ENCODE measurements at regions not wholly inside any gene's neighbourhood (a gene's known extent, or its start where the extent isn't known, plus 50 kb on each side); places are given as distances from the start of the nearest gene placed in this dataset.

- H3K9me2 ChIP-seq (ENCODE audit: insufficient read depth): no peaks in the 10 kb centered on the region
- 41 to 42% methylated on average over 7 of the region's 7 CpGs for WGBS, 2 experiments (ENCODE audit: low coverage in 1 of 2, low lambda C conversion rate in 2 of 2, missing lambda C conversion rate in 2 of 2)
- DNase-seq: peak; percentile 93
- peaks cover 24% of the 10 kb centered on the region for H3K4me1 ChIP-seq (ENCODE audit: insufficient read depth)
- TF ChIP-seq EZH2phosphoT487 (IDR thresholded peaks at IDR 0.05; ENCODE audit: insufficient read depth, low read depth) (no peak), EZH2 (IDR thresholded peaks at IDR 0.05; ENCODE audit: insufficient read depth, poor library complexity, severe bottlenecking) (no peak)
- H3K27ac ChIP-seq: peak overlapping the region; percentile 97
- peak overlapping the region; percentile 84 for H3K9ac ChIP-seq
- H3K4me2 ChIP-seq (ENCODE audit: unreplicated experiment): peak overlapping the region; percentile 67
- no peaks in the 10 kb centered on the region for H3K9me3 ChIP-seq (ENCODE audit: low read depth)
- peaks cover 13% of the 10 kb centered on the region for H3F3A ChIP-seq (ENCODE audit: insufficient read depth)
- H3K4me3 ChIP-seq: peak overlapping the region; percentile 27; the same call in 1 of the 2 replicates
- H2AFZ ChIP-seq: peak overlapping the region; percentile 51
- H3K79me2 ChIP-seq (ENCODE audit: insufficient read depth): no peaks in the 10 kb centered on the region
- no peaks in the 10 kb centered on the region for H4K20me1 ChIP-seq (ENCODE audit: insufficient read depth)
- in situ Hi-C loops (cut with MboI): no loop called here
- H3K27me3 ChIP-seq (replicated peaks; ENCODE audit: insufficient read depth): no peaks in the 10 kb centered on the region
- H3K36me3 ChIP-seq (ENCODE audit: low read depth): no peaks in the 10 kb centered on the region
Measured at GRCh38 chr14:76926521-76927251, 100.5 kb downstream of the LRRC74A start.

DNA sequence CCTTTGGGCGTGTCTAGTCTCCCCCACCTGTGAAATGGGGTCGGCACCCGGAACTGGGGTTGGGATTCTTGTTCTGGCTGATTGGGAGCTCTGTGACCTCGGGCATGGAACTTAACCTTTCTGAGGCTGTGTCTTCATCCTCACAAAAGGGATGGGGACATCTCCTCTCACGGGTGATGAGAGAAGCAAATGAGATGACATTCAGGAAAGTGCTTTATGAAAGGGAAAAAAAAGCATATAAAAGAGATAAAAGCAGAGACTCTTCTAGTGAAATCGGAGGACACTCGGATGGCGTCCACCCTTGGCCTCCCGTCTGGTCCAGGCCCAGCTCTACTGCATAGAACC, 98.9 kb downstream of the LRRC74A start:
- Histone ChIP-seq H3K79me2 (ENCODE audit: insufficient read depth) (no peaks in the 10 kb centered on the region), H2AFZ (no peak overlapping the region), H3K9ac (no peak overlapping the region), H3K4me3 (no peak overlapping the region), H3K4me2 (ENCODE audit: unreplicated experiment) (no peak overlapping the region), H3F3A (ENCODE audit: insufficient read depth) (peaks cover 13% of the 10 kb centered on the region), H3K4me1 (ENCODE audit: insufficient read depth) (peaks cover 31% of the 10 kb centered on the region), H3K9me2 (ENCODE audit: insufficient read depth) (no peaks in the 10 kb centered on the region), H3K9me3 (ENCODE audit: low read depth) (no peaks in the 10 kb centered on the region), H3K36me3 (ENCODE audit: low read depth) (no peaks in the 10 kb centered on the region), H3K27me3 (replicated peaks; ENCODE audit: insufficient read depth) (no peaks in the 10 kb centered on the region), H4K20me1 (ENCODE audit: insufficient read depth) (no peaks in the 10 kb centered on the region), H3K27ac (no peak overlapping the region)
- in situ Hi-C loops (cut with MboI): no loop called here
- WGBS, 2 experiments (ENCODE audit: low coverage in 1 of 2, low lambda C conversion rate in 2 of 2, missing lambda C conversion rate in 2 of 2): 76 to 83% methylated on average over 9 of the region's 9 CpGs
- DNase-seq: no peak
- TF ChIP-seq EZH2 (IDR thresholded peaks at IDR 0.05; ENCODE audit: insufficient read depth, poor library complexity, severe bottlenecking) (no peak), EZH2phosphoT487 (IDR thresholded peaks at IDR 0.05; ENCODE audit: insufficient read depth, low read depth) (no peak)

GRCh38 chr14:76924371-76925096, 98.3 kb downstream of the LRRC74A start:
- Histone ChIP-seq H3F3A (ENCODE audit: insufficient read depth) (peaks cover 16% of the 10 kb centered on the region), H3K9me2 (ENCODE audit: insufficient read depth) (no peaks in the 10 kb centered on the region), H3K79me2 (ENCODE audit: insufficient read depth) (no peaks in the 10 kb centered on the region), H3K9ac (no peak overlapping the region), H3K4me1 (ENCODE audit: insufficient read depth) (peaks cover 29% of the 10 kb centered on the region), H4K20me1 (ENCODE audit: insufficient read depth) (no peaks in the 10 kb centered on the region), H3K27ac (no peak overlapping the region), H3K36me3 (ENCODE audit: low read depth) (no peaks in the 10 kb centered on the region), H3K4me3 (no peak overlapping the region), H3K4me2 (ENCODE audit: unreplicated experiment) (no peak overlapping the region), H2AFZ (no peak overlapping the region), H3K9me3 (ENCODE audit: low read depth) (no peaks in the 10 kb centered on the region), H3K27me3 (replicated peaks; ENCODE audit: insufficient read depth) (no peaks in the 10 kb centered on the region)
- DNase-seq: no peak
- in situ Hi-C loops (cut with MboI): no loop called here
- WGBS, 2 experiments (ENCODE audit: low coverage in 1 of 2, low lambda C conversion rate in 2 of 2, missing lambda C conversion rate in 2 of 2): 71 to 76% methylated on average over 10 to 15 of the region's 15 CpGs
- TF ChIP-seq EZH2phosphoT487 (IDR thresholded peaks at IDR 0.05; ENCODE audit: insufficient read depth, low read depth): no peak
- no peak for TF ChIP-seq EZH2 (IDR thresholded peaks at IDR 0.05; ENCODE audit: insufficient read depth, poor library complexity, severe bottlenecking)

- no peak overlapping the region for H3K4me2 ChIP-seq (ENCODE audit: unreplicated experiment)
- peaks cover 19% of the 10 kb centered on the region for H3F3A ChIP-seq (ENCODE audit: insufficient read depth)
- DNase-seq: no peak
- no peak overlapping the region for H3K27ac ChIP-seq
- TF ChIP-seq EZH2 (IDR thresholded peaks at IDR 0.05; ENCODE audit: insufficient read depth, poor library complexity, severe bottlenecking) (no peak), EZH2phosphoT487 (IDR thresholded peaks at IDR 0.05; ENCODE audit: insufficient read depth, low read depth) (no peak)
- H3K4me1 ChIP-seq (ENCODE audit: insufficient read depth): peaks cover 35% of the 10 kb centered on the region
- H3K9me2 ChIP-seq (ENCODE audit: insufficient read depth): no peaks in the 10 kb centered on the region
- H3K36me3 ChIP-seq (ENCODE audit: low read depth): no peaks in the 10 kb centered on the region
- no peaks in the 10 kb centered on the region for H4K20me1 ChIP-seq (ENCODE audit: insufficient read depth)
- in situ Hi-C loops (cut with MboI): no loop called here
- H3K79me2 ChIP-seq (ENCODE audit: insufficient read depth): no peaks in the 10 kb centered on the region
- H3K9me3 ChIP-seq (ENCODE audit: low read depth): no peaks in the 10 kb centered on the region
- no peak overlapping the region for H3K4me3 ChIP-seq
- WGBS, 2 experiments (ENCODE audit: low coverage in 1 of 2, low lambda C conversion rate in 2 of 2, missing lambda C conversion rate in 2 of 2): 74 to 79% methylated on average over 21 to 22 of the region's 22 CpGs
- no peaks in the 10 kb centered on the region for H3K27me3 ChIP-seq (replicated peaks; ENCODE audit: insufficient read depth)
- H3K9ac ChIP-seq: no peak overlapping the region
- H2AFZ ChIP-seq: no peak overlapping the region
Measured at GRCh38 chr14:76923431-76924370, 97.5 kb downstream of the LRRC74A start.

All from GM23248 (cell line).